ENCODE measurements at regions not wholly inside any gene's neighbourhood (a gene's known extent, or its start where the extent isn't known, plus 50 kb on each side); places are given as distances from the start of the nearest gene placed in this dataset.
A peak's percentile ranks its signal among the peaks of the same experiment; 100 is the strongest.

GRCh38 chr5:127993476-127993875 is 90.1 kb upstream of the SLC12A2 start:
- no peak overlapping the region for H3K4me3 ChIP-seq (replicated peaks; ENCODE audit: low read depth, low read length)
- no peak for DNase-seq (ENCODE audit: low read depth)
- TF ChIP-seq CTCF (IDR thresholded peaks at IDR 0.05; ENCODE audit: low read length, missing control alignments), result no peak

- TF ChIP-seq CTCF (IDR thresholded peaks at IDR 0.05; ENCODE audit: low read length, missing control alignments), result no peak
- no peak for DNase-seq (ENCODE audit: low read depth)
- H3K4me3 ChIP-seq (replicated peaks; ENCODE audit: low read depth, low read length), result no peak overlapping the region
Measured at GRCh38 chr5:127994087-127994660, 89.4 kb upstream of the SLC12A2 start.

- DNase-seq (ENCODE audit: low read depth), result peak; percentile 62
- no peak for TF ChIP-seq CTCF (IDR thresholded peaks at IDR 0.05; ENCODE audit: low read length, missing control alignments)
- no peak overlapping the region for H3K4me3 ChIP-seq (replicated peaks; ENCODE audit: low read depth, low read length)
Measured at GRCh38 chr5:127995556-127995955, 88.0 kb upstream of the SLC12A2 start.

- TF ChIP-seq CTCF (IDR thresholded peaks at IDR 0.05; ENCODE audit: low read length, missing control alignments), result no peak
Measured at GRCh38 chr5:127997201-127997704, 86.3 kb upstream of the SLC12A2 start.

GRCh38 chr5:127998950-127999615 is 84.5 kb upstream of the SLC12A2 start:
- no peak for DNase-seq (ENCODE audit: low read depth)
- H3K4me3 ChIP-seq (replicated peaks; ENCODE audit: low read depth, low read length), result no peak overlapping the region
- TF ChIP-seq CTCF (IDR thresholded peaks at IDR 0.05; ENCODE audit: low read length, missing control alignments), result no peak

More at GRCh38 chr5:127997201-127997704, 86.3 kb upstream of the SLC12A2 start:
- no peak overlapping the region for H3K4me3 ChIP-seq (replicated peaks; ENCODE audit: low read depth, low read length)
- DNase-seq (ENCODE audit: low read depth), result peak; percentile 83

- no peak for DNase-seq (ENCODE audit: low read depth)
- no peak for TF ChIP-seq CTCF (IDR thresholded peaks at IDR 0.05; ENCODE audit: low read length, missing control alignments)
- no peak overlapping the region for H3K4me3 ChIP-seq (replicated peaks; ENCODE audit: low read depth, low read length)
Measured at GRCh38 chr5:127999909-128000308, 83.7 kb upstream of the SLC12A2 start.

Measured in fibroblast of pulmonary artery (primary cell).